K562 (cell line): ENCODE measurements at regions not wholly inside any gene's neighbourhood (a gene's known extent, or its start where the extent isn't known, plus 50 kb on each side); places are given as distances from the start of the nearest gene placed in this dataset.

Experiments
- CBX2 ChIP-seq: fragments of 200-600 bp; sonication (generic); IDR thresholded peaks from one replicate; pipeline ENCODE4 v1.6.1; 2012; ENCODE audit warnings: mild to moderate bottlenecking, low read length, inconsistent platforms; ENCODE audit not compliant: insufficient read depth, poor library complexity, severe bottlenecking
- ETV5 ChIP-seq: sonication (generic); formaldehyde crosslinking; IDR thresholded peaks from 2 replicates; pipeline ENCODE4 v1.4.0; 2020; ENCODE audit warnings: low read depth, mild to moderate bottlenecking, missing genetic modification reagents
- FOXJ2 ChIP-seq: fragments of 200-800 bp; sonication (Bioruptor generic); IDR thresholded peaks from 2 replicates; pipeline ENCODE4 v1.6.1; 2016; ENCODE audit warnings: missing genetic modification characterization, missing compliant biosample characterization
- KDM5B ChIP-seq: fragments of 200-600 bp; sonication (generic); IDR thresholded peaks from 2 replicates; pipeline ENCODE4 v1.6.1; 2012; ENCODE audit warnings: low read depth, mild to moderate bottlenecking, moderate library complexity, low read length, control low read depth, inconsistent platforms; ENCODE audit not compliant: insufficient replicate concordance
- NFATC3 ChIP-seq: fragments of 450-650 bp; IDR thresholded peaks from 2 replicates; pipeline ENCODE4 v1.6.1; 2017; ENCODE audit warnings: mild to moderate bottlenecking
- POLR2AphosphoS2 ChIP-seq: IDR thresholded peaks from 2 replicates; pipeline ENCODE4 v1.6.1; 2012; ENCODE audit warnings: low read length, improper control_type of control experiment
- SMAD1 ChIP-seq: fragments of 150-350 bp; IDR thresholded peaks from 2 replicates; pipeline ENCODE4 v1.6.1; 2014; ENCODE audit warnings: low read length, low read depth; ENCODE audit not compliant: partially characterized antibody
- TAF15 ChIP-seq: fragments of 200-400 bp; formaldehyde crosslinking; IDR thresholded peaks from 2 replicates; pipeline ENCODE4 v1.6.1; 2017; ENCODE audit warnings: mild to moderate bottlenecking, low read depth, low read length, moderate library complexity
- ZC3H4 ChIP-seq: sonication (generic); formaldehyde crosslinking; IDR thresholded peaks from 2 replicates; pipeline ENCODE4 v1.9.0; 2021; ENCODE audit warnings: missing genetic modification reagents, borderline replicate concordance
- ZKSCAN1 ChIP-seq: fragments of 150-350 bp; IDR thresholded peaks from 2 replicates; pipeline ENCODE4 v1.6.1; 2016; ENCODE audit warnings: low read depth, low read length
- TF ChIP-seq, protein P1 (sequence below): fragments of 200-600 bp; sonication (generic); IDR thresholded peaks from one replicate; pipeline ENCODE4 v1.6.1; 2012; ENCODE audit warnings: mild to moderate bottlenecking, low read depth, low read length, inconsistent platforms
- TF ChIP-seq, protein P2 (sequence below): fragments of 250-450 bp; sonication (Bioruptor Pico); IDR thresholded peaks from 2 replicates; pipeline ENCODE4 v1.8.0; 2021; ENCODE audit warnings: moderate library complexity, mild to moderate bottlenecking, inconsistent platforms

DNA sequence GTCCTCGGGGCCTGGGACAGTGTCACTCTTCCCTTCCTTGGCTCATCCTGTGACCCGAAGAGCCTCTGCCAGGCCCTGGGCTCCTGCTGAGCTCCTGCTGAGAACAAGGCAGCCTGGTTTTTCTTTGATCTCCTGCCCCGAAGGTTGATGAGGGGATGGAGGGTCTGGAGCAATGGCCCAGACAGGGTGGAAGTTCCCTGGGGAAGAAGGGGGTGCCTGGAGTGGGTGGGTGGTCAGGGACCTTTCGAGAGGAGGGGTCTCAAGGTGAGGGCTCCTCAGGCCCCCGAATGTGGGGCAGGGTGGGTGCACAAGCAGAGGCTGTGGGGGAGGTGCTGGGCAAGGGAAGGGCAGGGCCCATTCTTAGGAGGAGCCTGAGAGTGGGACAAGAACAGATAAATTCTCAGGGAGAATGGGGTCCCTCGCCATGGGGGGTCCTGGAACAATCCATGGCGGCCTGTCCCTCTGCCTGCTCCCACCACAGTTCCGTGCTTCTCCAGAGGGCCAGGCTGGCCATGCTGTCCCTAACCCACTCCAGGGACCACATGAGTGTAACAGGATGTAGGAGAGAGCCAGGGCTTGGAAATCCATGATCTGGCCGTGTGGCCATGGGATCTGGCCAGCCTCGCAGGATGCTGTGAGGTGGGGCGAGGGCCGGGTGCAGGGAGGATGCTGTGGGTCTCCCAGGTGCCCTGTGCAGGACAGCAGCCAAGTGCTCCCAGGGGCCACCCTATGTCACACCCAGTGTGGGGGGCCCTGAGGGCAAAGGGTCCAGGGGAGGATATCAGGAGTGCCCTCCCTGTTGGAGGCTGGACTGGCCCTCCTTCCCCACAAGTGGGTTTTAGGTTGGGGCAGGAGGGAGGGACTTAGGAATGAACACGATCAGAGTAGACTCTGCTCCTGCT lies 128.5 kb upstream of the LPCAT1 start:
- no peak for TF ChIP-seq ZKSCAN1
- no peak for TF ChIP-seq CBX2
- TF ChIP-seq ZC3H4 (CRISPR knock-in tag), result no peak
- no peak for TF ChIP-seq POLR2AphosphoS2
- TF ChIP-seq, protein P1, sequence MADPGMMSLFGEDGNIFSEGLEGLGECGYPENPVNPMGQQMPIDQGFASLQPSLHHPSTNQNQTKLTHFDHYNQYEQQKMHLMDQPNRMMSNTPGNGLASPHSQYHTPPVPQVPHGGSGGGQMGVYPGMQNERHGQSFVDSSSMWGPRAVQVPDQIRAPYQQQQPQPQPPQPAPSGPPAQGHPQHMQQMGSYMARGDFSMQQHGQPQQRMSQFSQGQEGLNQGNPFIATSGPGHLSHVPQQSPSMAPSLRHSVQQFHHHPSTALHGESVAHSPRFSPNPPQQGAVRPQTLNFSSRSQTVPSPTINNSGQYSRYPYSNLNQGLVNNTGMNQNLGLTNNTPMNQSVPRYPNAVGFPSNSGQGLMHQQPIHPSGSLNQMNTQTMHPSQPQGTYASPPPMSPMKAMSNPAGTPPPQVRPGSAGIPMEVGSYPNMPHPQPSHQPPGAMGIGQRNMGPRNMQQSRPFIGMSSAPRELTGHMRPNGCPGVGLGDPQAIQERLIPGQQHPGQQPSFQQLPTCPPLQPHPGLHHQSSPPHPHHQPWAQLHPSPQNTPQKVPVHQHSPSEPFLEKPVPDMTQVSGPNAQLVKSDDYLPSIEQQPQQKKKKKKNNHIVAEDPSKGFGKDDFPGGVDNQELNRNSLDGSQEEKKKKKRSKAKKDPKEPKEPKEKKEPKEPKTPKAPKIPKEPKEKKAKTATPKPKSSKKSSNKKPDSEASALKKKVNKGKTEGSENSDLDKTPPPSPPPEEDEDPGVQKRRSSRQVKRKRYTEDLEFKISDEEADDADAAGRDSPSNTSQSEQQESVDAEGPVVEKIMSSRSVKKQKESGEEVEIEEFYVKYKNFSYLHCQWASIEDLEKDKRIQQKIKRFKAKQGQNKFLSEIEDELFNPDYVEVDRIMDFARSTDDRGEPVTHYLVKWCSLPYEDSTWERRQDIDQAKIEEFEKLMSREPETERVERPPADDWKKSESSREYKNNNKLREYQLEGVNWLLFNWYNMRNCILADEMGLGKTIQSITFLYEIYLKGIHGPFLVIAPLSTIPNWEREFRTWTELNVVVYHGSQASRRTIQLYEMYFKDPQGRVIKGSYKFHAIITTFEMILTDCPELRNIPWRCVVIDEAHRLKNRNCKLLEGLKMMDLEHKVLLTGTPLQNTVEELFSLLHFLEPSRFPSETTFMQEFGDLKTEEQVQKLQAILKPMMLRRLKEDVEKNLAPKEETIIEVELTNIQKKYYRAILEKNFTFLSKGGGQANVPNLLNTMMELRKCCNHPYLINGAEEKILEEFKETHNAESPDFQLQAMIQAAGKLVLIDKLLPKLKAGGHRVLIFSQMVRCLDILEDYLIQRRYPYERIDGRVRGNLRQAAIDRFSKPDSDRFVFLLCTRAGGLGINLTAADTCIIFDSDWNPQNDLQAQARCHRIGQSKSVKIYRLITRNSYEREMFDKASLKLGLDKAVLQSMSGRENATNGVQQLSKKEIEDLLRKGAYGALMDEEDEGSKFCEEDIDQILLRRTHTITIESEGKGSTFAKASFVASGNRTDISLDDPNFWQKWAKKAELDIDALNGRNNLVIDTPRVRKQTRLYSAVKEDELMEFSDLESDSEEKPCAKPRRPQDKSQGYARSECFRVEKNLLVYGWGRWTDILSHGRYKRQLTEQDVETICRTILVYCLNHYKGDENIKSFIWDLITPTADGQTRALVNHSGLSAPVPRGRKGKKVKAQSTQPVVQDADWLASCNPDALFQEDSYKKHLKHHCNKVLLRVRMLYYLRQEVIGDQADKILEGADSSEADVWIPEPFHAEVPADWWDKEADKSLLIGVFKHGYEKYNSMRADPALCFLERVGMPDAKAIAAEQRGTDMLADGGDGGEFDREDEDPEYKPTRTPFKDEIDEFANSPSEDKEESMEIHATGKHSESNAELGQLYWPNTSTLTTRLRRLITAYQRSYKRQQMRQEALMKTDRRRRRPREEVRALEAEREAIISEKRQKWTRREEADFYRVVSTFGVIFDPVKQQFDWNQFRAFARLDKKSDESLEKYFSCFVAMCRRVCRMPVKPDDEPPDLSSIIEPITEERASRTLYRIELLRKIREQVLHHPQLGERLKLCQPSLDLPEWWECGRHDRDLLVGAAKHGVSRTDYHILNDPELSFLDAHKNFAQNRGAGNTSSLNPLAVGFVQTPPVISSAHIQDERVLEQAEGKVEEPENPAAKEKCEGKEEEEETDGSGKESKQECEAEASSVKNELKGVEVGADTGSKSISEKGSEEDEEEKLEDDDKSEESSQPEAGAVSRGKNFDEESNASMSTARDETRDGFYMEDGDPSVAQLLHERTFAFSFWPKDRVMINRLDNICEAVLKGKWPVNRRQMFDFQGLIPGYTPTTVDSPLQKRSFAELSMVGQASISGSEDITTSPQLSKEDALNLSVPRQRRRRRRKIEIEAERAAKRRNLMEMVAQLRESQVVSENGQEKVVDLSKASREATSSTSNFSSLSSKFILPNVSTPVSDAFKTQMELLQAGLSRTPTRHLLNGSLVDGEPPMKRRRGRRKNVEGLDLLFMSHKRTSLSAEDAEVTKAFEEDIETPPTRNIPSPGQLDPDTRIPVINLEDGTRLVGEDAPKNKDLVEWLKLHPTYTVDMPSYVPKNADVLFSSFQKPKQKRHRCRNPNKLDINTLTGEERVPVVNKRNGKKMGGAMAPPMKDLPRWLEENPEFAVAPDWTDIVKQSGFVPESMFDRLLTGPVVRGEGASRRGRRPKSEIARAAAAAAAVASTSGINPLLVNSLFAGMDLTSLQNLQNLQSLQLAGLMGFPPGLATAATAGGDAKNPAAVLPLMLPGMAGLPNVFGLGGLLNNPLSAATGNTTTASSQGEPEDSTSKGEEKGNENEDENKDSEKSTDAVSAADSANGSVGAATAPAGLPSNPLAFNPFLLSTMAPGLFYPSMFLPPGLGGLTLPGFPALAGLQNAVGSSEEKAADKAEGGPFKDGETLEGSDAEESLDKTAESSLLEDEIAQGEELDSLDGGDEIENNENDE, result no peak
- TF ChIP-seq FOXJ2 (tag), result no peak
- no peak for TF ChIP-seq TAF15
- TF ChIP-seq, protein P2, sequence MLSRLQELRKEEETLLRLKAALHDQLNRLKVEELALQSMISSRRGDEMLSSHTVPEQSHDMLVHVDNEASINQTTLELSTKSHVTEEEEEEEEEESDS (CRISPR knock-in tag), result no peak
- no peak for TF ChIP-seq ETV5 (CRISPR knock-in tag)
- no peak for TF ChIP-seq SMAD1
- no peak for TF ChIP-seq KDM5B
- TF ChIP-seq NFATC3, result no peak
